ENCODE measurements at regions not wholly inside any gene's neighbourhood (a gene's known extent, or its start where the extent isn't known, plus 50 kb on each side); places are given as distances from the start of the nearest gene placed in this dataset.

DNA sequence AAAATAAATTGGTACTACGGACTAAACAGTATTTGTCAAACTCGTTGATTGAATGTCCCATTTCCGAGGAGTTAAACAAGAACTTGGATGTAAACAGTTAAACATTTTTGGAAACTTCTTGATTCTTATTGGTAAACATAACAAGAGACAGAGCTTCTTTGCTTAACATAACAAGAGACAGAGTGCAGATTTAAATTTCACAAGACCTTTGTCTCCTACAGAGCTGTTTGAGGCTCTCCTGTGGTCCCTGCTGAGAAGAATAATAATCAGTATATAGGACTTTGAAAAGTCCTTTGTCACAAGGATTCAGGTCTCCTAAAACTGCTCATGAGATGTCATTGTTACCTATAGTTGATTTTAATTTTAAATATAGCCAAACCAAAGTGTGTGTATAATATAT, 170.6 kb upstream of the C21orf91 start:
- no peak for TF ChIP-seq CTCF (IDR thresholded peaks at IDR 0.05; ENCODE audit: low read depth, low read length)

DNA sequence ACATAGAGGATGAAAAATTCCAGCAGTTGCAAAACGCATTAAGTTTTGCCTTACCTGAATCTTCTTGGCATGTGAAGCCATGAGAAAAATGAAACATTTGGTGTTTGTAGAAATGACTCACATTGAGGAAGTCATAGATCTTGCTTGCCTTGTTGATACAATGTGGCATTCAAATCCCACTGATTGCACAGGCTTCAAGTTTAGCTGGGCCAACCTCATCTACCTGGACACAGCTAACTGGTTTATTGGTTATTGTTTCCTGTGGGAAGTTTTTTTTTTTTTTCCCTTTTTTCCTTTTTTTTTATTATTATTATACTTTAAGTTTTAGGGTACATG, 168.9 kb upstream of the C21orf91 start:
- no peak overlapping the region for H3K4me3 ChIP-seq (ENCODE audit: low read depth, low read length)
- TF ChIP-seq CTCF (IDR thresholded peaks at IDR 0.05; ENCODE audit: low read depth, low read length): no peak

More for the DNA sequence above, 170.6 kb upstream of the C21orf91 start:
- no peak overlapping the region for H3K4me3 ChIP-seq (ENCODE audit: low read depth, low read length)

- TF ChIP-seq CTCF (IDR thresholded peaks at IDR 0.05; ENCODE audit: low read depth, low read length): no peak
- H3K4me3 ChIP-seq (ENCODE audit: low read depth, low read length): no peak overlapping the region
Observed at GRCh38 chr21:17987382-17988101, 168.4 kb upstream of the C21orf91 start.

DNA sequence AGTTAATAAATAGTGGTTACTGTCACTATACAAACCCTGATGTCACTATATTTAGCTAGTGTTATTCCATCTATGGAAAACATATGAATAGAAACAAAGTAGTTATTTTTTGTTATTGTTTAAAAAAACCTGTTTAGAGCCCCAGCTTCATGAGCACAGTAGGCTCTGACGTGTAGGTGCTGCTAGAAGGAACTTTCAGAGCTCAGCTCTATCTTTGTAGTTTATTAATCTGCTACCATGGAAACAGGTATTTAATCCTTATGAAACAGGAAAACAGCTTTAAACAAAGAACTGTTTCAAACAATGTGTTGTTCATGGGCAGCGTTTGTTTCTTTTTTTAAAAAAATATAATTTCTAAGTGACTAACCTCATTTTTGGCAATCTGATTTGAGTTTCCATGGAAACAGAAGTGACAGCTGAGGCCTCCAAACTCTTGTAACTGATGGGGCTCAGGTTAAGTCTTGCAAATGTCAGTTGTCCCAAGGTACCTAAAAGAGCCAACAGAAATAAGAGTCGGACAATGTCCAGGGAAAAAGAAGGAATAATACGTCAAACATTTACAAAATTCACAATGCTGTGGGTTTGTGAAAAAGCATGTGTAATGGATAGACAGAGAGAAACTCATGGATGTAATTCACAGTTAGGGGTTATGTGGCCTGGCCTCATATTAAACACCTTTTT, 162.0 kb upstream of the C21orf91 start:
- no peak overlapping the region for H3K4me3 ChIP-seq (ENCODE audit: low read depth, low read length)
- TF ChIP-seq CTCF (IDR thresholded peaks at IDR 0.05; ENCODE audit: low read depth, low read length): no peak

DNA sequence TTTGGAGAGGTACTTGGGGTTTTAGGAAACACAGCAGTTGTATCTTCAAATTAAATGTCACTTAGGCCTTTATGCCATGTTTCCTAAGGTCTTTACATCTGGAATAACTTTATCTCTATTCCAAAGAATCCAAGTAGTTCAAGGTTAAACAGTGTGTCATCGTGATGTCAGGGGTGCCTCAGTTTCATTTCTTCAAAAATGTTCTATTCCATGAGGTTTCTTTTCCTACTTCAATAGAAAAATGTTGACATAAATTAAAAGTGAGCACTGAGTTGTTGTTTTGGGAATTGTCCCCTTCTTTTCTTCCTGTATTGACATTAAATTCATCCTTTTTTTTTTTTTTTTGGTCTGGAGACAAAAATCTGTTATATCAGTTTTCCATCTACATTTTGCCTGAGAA, 160.6 kb upstream of the C21orf91 start:
- no peak overlapping the region for H3K4me3 ChIP-seq (ENCODE audit: low read depth, low read length)
- TF ChIP-seq CTCF (IDR thresholded peaks at IDR 0.05; ENCODE audit: low read depth, low read length): no peak

- H3K4me3 ChIP-seq (ENCODE audit: low read depth, low read length): no peak overlapping the region
- no peak for TF ChIP-seq CTCF (IDR thresholded peaks at IDR 0.05; ENCODE audit: low read depth, low read length)
Observed at GRCh38 chr21:17978895-17979294, 159.7 kb upstream of the C21orf91 start.

- no peak for TF ChIP-seq CTCF (IDR thresholded peaks at IDR 0.05; ENCODE audit: low read depth, low read length)
- H3K4me3 ChIP-seq (ENCODE audit: low read depth, low read length): no peak overlapping the region
Observed at GRCh38 chr21:17976691-17977090, 157.5 kb upstream of the C21orf91 start.
